GM21825 (cell line): ENCODE measurements at regions not wholly inside any gene's neighbourhood (a gene's known extent, or its start where the extent isn't known, plus 50 kb on each side); places are given as distances from the start of the nearest gene placed in this dataset.

Source experiments
- ATAC-seq: cut with Tn5 transposase; IDR thresholded peaks from one replicate; pipeline ENCODE4 v1.9.1; 2021; ENCODE audit warnings: mild to moderate bottlenecking, moderate library complexity; ENCODE audit not compliant: unreplicated experiment

GRCh38 chr6:146865756-146866379, 267.1 kb downstream of the ADGB start:
- no peak for ATAC-seq

- ATAC-seq, result no peak
These were observed 268.1 kb downstream of the ADGB start for GRCh38 chr6:146866731-146867414.

- ATAC-seq, result no peak
These were observed 270.0 kb downstream of the ADGB start for GRCh38 chr6:146868671-146869209.

GRCh38 chr6:146870760-146871159, 272.0 kb downstream of the ADGB start:
- peak; percentile 84 for ATAC-seq

- no peak for ATAC-seq
These were observed 273.0 kb downstream of the ADGB start for GRCh38 chr6:146871611-146872425.

GRCh38 chr6:146872426-146872785, 273.6 kb downstream of the ADGB start:
- no peak for ATAC-seq

- no peak for ATAC-seq
These were observed 275.7 kb downstream of the ADGB start for GRCh38 chr6:146874278-146875018.

- ATAC-seq, result no peak
These were observed 277.1 kb downstream of the ADGB start for GRCh38 chr6:146875927-146876270.

- ATAC-seq, result no peak
These were observed 277.7 kb downstream of the ADGB start for GRCh38 chr6:146876271-146877151.

GRCh38 chr6:146878168-146878951, 279.6 kb downstream of the ADGB start:
- ATAC-seq, result no peak

GRCh38 chr6:146878952-146879340, 280.2 kb downstream of the ADGB start:
- ATAC-seq, result no peak

GRCh38 chr6:146879406-146880117, 280.8 kb downstream of the ADGB start:
- no peak for ATAC-seq

- ATAC-seq, result no peak
These were observed 282.7 kb downstream of the ADGB start for GRCh38 chr6:146881228-146882181.

GRCh38 chr6:146883640-146884531, 285.1 kb downstream of the ADGB start:
- no peak for ATAC-seq

- ATAC-seq, result peak; percentile 95
These were observed 286.0 kb downstream of the ADGB start for GRCh38 chr6:146884728-146885127.

- ATAC-seq, result no peak
These were observed 287.1 kb downstream of the ADGB start for GRCh38 chr6:146885708-146886457.
